Astrocyte (in vitro differentiated cells and primary cell): ENCODE measurements at regions not wholly inside any gene's neighbourhood (a gene's known extent, or its start where the extent isn't known, plus 50 kb on each side); places are given as distances from the start of the nearest gene placed in this dataset.

Experiments
- DNase-seq: peaks from one replicate; pipeline ENCODE4 v3.0.0-alpha.2; 2010; ENCODE audit warnings: low read depth
- FAIRE-seq: peaks from 2 replicates; lab custom pipeline; 2011; peaks lifted over from hg19 to GRCh38; lab: Jason Lieb, UNC
- H2AFZ ChIP-seq: 2 replicates; pipeline ENCODE4 v1.6.0; 2012; ENCODE audit warnings: low read depth, low read length, inconsistent platforms
- H3K27ac ChIP-seq: 2 replicates; pipeline ENCODE4 v1.5.1; 2011; ENCODE audit warnings: low read depth, low read length, inconsistent platforms
- H3K27me3 ChIP-seq: 2 replicates; pipeline ENCODE4 v1.6.0; 2011; ENCODE audit warnings: low read length, inconsistent platforms; ENCODE audit not compliant: insufficient read depth
- H3K36me3 ChIP-seq: 2 replicates; pipeline ENCODE4 v1.5.1; 2011; ENCODE audit warnings: low read length, inconsistent platforms; ENCODE audit not compliant: insufficient read depth
- H3K4me1 ChIP-seq: 2 replicates; pipeline ENCODE4 v1.5.1; 2011; ENCODE audit warnings: low read length, inconsistent platforms; ENCODE audit not compliant: insufficient read depth
- H3K4me2 ChIP-seq: 2 replicates; pipeline ENCODE4 v1.6.0; 2012; ENCODE audit warnings: low read length, inconsistent platforms
- H3K4me3 ChIP-seq: 2 replicates; pipeline ENCODE4 v1.5.1; 2011; ENCODE audit warnings: low read depth, mild to moderate bottlenecking, low read length, inconsistent platforms; ENCODE audit not compliant: insufficient read depth
- H3K79me2 ChIP-seq: 2 replicates; pipeline ENCODE4 v1.6.0; 2012; ENCODE audit warnings: mild to moderate bottlenecking, low read length, inconsistent platforms; ENCODE audit not compliant: insufficient read depth
- H3K9ac ChIP-seq: 2 replicates; pipeline ENCODE4 v1.6.0; 2012; ENCODE audit warnings: mild to moderate bottlenecking, low read length, inconsistent platforms
- H3K9me3 ChIP-seq: 2 replicates; pipeline ENCODE4 v1.5.1; 2012; ENCODE audit warnings: low read depth, mild to moderate bottlenecking, low read length, inconsistent platforms; ENCODE audit not compliant: insufficient read depth
- H4K20me1 ChIP-seq: 2 replicates; pipeline ENCODE4 v1.6.0; 2012; ENCODE audit warnings: low read length, inconsistent platforms; ENCODE audit not compliant: insufficient read depth
- H3K27ac Mint-ChIP-seq: one replicate; pipeline ENCODE4 v1.8.0; 2021; ENCODE audit warnings: mild to moderate bottlenecking, mixed read lengths; ENCODE audit not compliant: unreplicated experiment
- H3K27me3 Mint-ChIP-seq: one replicate; pipeline ENCODE4 v1.8.0; 2021; ENCODE audit warnings: low read depth, mixed read lengths; ENCODE audit not compliant: unreplicated experiment
- H3K36me3 Mint-ChIP-seq: one replicate; pipeline ENCODE4 v1.8.0; 2021; ENCODE audit warnings: low read depth, mixed read lengths; ENCODE audit not compliant: unreplicated experiment
- H3K4me1 Mint-ChIP-seq: one replicate; pipeline ENCODE4 v1.8.0; 2021; ENCODE audit warnings: low read depth, mixed read lengths; ENCODE audit not compliant: unreplicated experiment
- H3K4me3 Mint-ChIP-seq: one replicate; pipeline ENCODE4 v1.8.0; 2021; ENCODE audit warnings: mild to moderate bottlenecking, moderate library complexity, mixed read lengths; ENCODE audit not compliant: unreplicated experiment
- H3K9me3 Mint-ChIP-seq: one replicate; pipeline ENCODE4 v1.8.0; 2021; ENCODE audit warnings: mild to moderate bottlenecking, mixed read lengths; ENCODE audit not compliant: unreplicated experiment
- EZH2 ChIP-seq: IDR thresholded peaks from 2 replicates; pipeline ENCODE4 v1.6.1; 2012; ENCODE audit warnings: mild to moderate bottlenecking, low read length, inconsistent platforms; ENCODE audit not compliant: insufficient read depth
- TF ChIP-seq, protein P1 (sequence below): IDR thresholded peaks from 2 replicates; pipeline ENCODE4 v1.5.1; 2011; ENCODE audit warnings: low read depth, mild to moderate bottlenecking, inconsistent platforms, low read length, moderate library complexity; ENCODE audit not compliant: insufficient read depth

GRCh38 chr3:64289622-64290021, 64.4 kb upstream of the PRICKLE2 start:
- Mint-ChIP-seq H3K4me3 (no peak overlapping the region), H3K9me3 (no peaks in the 10 kb centered on the region), H3K27ac (no peak overlapping the region), H3K27me3 (no peaks in the 10 kb centered on the region), H3K4me1 (peaks cover 9% of the 10 kb centered on the region), H3K36me3 (peaks cover 4% of the 10 kb centered on the region)
- Histone ChIP-seq H3K9me3 (no peaks in the 10 kb centered on the region), H2AFZ (no peak overlapping the region), H3K9ac (no peak overlapping the region), H4K20me1 (no peaks in the 10 kb centered on the region), H3K27me3 (no peaks in the 10 kb centered on the region), H3K36me3 (no peaks in the 10 kb centered on the region), H3K4me3 (no peak overlapping the region), H3K4me1 (peaks cover 9% of the 10 kb centered on the region), H3K4me2 (no peak overlapping the region), H3K79me2 (no peaks in the 10 kb centered on the region), H3K27ac (no peak overlapping the region)
- FAIRE-seq (no peak), DNase-seq (no peak)
- TF ChIP-seq EZH2, result no peak
- TF ChIP-seq, protein P1, sequence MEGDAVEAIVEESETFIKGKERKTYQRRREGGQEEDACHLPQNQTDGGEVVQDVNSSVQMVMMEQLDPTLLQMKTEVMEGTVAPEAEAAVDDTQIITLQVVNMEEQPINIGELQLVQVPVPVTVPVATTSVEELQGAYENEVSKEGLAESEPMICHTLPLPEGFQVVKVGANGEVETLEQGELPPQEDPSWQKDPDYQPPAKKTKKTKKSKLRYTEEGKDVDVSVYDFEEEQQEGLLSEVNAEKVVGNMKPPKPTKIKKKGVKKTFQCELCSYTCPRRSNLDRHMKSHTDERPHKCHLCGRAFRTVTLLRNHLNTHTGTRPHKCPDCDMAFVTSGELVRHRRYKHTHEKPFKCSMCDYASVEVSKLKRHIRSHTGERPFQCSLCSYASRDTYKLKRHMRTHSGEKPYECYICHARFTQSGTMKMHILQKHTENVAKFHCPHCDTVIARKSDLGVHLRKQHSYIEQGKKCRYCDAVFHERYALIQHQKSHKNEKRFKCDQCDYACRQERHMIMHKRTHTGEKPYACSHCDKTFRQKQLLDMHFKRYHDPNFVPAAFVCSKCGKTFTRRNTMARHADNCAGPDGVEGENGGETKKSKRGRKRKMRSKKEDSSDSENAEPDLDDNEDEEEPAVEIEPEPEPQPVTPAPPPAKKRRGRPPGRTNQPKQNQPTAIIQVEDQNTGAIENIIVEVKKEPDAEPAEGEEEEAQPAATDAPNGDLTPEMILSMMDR, result no peak

DNA sequence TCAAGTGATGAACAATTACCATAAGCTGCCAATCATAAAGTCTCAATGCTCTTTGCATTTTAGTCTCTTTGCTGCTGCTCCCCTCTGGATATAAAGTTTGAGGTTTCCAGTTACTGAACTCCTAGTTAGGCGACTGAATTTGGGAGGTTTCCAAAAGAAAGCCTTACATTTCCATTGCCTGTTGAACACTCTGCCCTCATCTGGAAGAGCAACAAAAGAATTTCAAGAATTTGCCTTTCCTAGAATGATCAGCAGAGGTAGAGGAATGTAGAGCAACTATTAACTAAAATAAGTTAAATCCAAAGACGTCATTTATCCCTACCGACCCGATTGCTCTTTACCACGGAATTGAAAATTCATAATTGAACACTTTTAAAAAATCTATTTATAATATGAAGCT, 53.4 kb upstream of the PRICKLE2 start:
- H3K36me3 ChIP-seq, result no peaks in the 10 kb centered on the region
- H3K4me2 ChIP-seq, result no peak overlapping the region
- H3K9ac ChIP-seq, result no peak overlapping the region
- Mint-ChIP-seq H3K4me3 (no peak overlapping the region), H3K36me3 (peaks cover 1% of the 10 kb centered on the region), H3K4me1 (peaks cover 4% of the 10 kb centered on the region), H3K27me3 (no peaks in the 10 kb centered on the region), H3K27ac (no peak overlapping the region), H3K9me3 (no peaks in the 10 kb centered on the region)
- no peaks in the 10 kb centered on the region for H4K20me1 ChIP-seq
- H3K27ac ChIP-seq, result no peak overlapping the region
- H3K79me2 ChIP-seq, result no peaks in the 10 kb centered on the region
- TF ChIP-seq, protein P1, result no peak
- no peak for TF ChIP-seq EZH2
- H3K4me1 ChIP-seq, result no peaks in the 10 kb centered on the region
- FAIRE-seq, result no peak
- peak; percentile 65 for DNase-seq
- no peaks in the 10 kb centered on the region for H3K27me3 ChIP-seq
- H2AFZ ChIP-seq, result no peak overlapping the region
- H3K9me3 ChIP-seq, result no peaks in the 10 kb centered on the region
- no peak overlapping the region for H3K4me3 ChIP-seq

- no peak overlapping the region for H3K27ac ChIP-seq
- no peak overlapping the region for H2AFZ ChIP-seq
- no peaks in the 10 kb centered on the region for H3K79me2 ChIP-seq
- H3K36me3 ChIP-seq, result no peaks in the 10 kb centered on the region
- H3K9ac ChIP-seq, result no peak overlapping the region
- DNase-seq, result no peak
- H3K9me3 ChIP-seq, result no peaks in the 10 kb centered on the region
- H3K4me3 Mint-ChIP-seq, result no peak overlapping the region
- peaks cover 1% of the 10 kb centered on the region for H3K36me3 Mint-ChIP-seq
- H3K27me3 ChIP-seq, result no peaks in the 10 kb centered on the region
- TF ChIP-seq EZH2, result no peak
- TF ChIP-seq, protein P1, result no peak
- H3K4me3 ChIP-seq, result no peak overlapping the region
- H4K20me1 ChIP-seq, result no peaks in the 10 kb centered on the region
- no peaks in the 10 kb centered on the region for H3K9me3 Mint-ChIP-seq
- FAIRE-seq, result no peak
- no peak overlapping the region for H3K27ac Mint-ChIP-seq
- no peaks in the 10 kb centered on the region for H3K27me3 Mint-ChIP-seq
- H3K4me2 ChIP-seq, result no peak overlapping the region
- no peaks in the 10 kb centered on the region for H3K4me1 ChIP-seq
- peaks cover 4% of the 10 kb centered on the region for H3K4me1 Mint-ChIP-seq
Measured at GRCh38 chr3:64276131-64276530, 50.9 kb upstream of the PRICKLE2 start.
